Hepatocyte (in vitro differentiated cells): ENCODE measurements at regions not wholly inside any gene's neighbourhood (a gene's known extent, or its start where the extent isn't known, plus 50 kb on each side); places are given as distances from the start of the nearest gene placed in this dataset.

Experiments used
- DNase-seq: peaks from one replicate; pipeline ENCODE4 v3.0.0-alpha.2; 2016; ENCODE audit warnings: low spot score
- H2AFZ ChIP-seq: fragments of 200-600 bp; sonication (generic); 2 replicates; pipeline ENCODE4 v1.6.0; 2016; ENCODE audit warnings: antibody characterized with exemption, mild to moderate bottlenecking
- H3K27ac ChIP-seq: fragments of 200-600 bp; sonication (generic); 2 replicates; pipeline ENCODE4 v1.5.1; 2016; ENCODE audit warnings: mild to moderate bottlenecking
- H3K27me3 ChIP-seq: fragments of 200-600 bp; sonication (generic); 2 replicates; pipeline ENCODE4 v1.6.1; 2016
- H3K36me3 ChIP-seq: fragments of 200-600 bp; sonication (generic); replicated peaks from 2 replicates; pipeline ENCODE4 v1.5.1; 2016; ENCODE audit warnings: low read depth; ENCODE audit not compliant: insufficient read depth
- H3K4me1 ChIP-seq: fragments of 200-600 bp; sonication (generic); 2 replicates; pipeline ENCODE4 v1.5.1; 2016; ENCODE audit warnings: mild to moderate bottlenecking, moderate library complexity; ENCODE audit not compliant: insufficient read depth
- H3K4me2 ChIP-seq: fragments of 200-600 bp; sonication (generic); 2 replicates; pipeline ENCODE4 v1.6.0; 2016
- H3K4me3 ChIP-seq: fragments of 200-600 bp; sonication (generic); 2 replicates; pipeline ENCODE4 v1.5.1; 2016; ENCODE audit warnings: mild to moderate bottlenecking
- H3K79me2 ChIP-seq: fragments of 200-600 bp; sonication (generic); 2 replicates; pipeline ENCODE4 v1.6.0; 2017; ENCODE audit warnings: mild to moderate bottlenecking
- H3K9me2 ChIP-seq: fragments of 200-600 bp; sonication (generic); replicated peaks from 2 replicates; pipeline ENCODE4 v1.6.0; 2017; ENCODE audit warnings: mild to moderate bottlenecking; ENCODE audit not compliant: insufficient read depth
- H3K9me3 ChIP-seq: fragments of 200-600 bp; sonication (generic); 2 replicates; pipeline ENCODE4 v1.5.1; 2016; ENCODE audit warnings: low read depth, mild to moderate bottlenecking
- H4K20me1 ChIP-seq: fragments of 200-600 bp; sonication (generic); 2 replicates; pipeline ENCODE4 v1.6.0; 2016; ENCODE audit warnings: mild to moderate bottlenecking; ENCODE audit not compliant: insufficient read depth, poor library complexity, severe bottlenecking
- EZH2 ChIP-seq: fragments of 200-600 bp; sonication (generic); IDR thresholded peaks from 2 replicates; pipeline ENCODE4 v1.6.1; 2016; ENCODE audit warnings: antibody characterized with exemption, mild to moderate bottlenecking, borderline replicate concordance
- EZH2phosphoT487 ChIP-seq: fragments of 200-600 bp; sonication (generic); IDR thresholded peaks from one replicate; pipeline ENCODE4 v1.6.1; 2018; ENCODE audit warnings: antibody characterized with exemption, mild to moderate bottlenecking, low read depth, moderate library complexity; ENCODE audit not compliant: unreplicated experiment, severe bottlenecking
- WGBS: methylation state at CpG from one replicate; pipeline ENCODE4 v1.1.6; 2016; ENCODE audit warnings: low lambda C conversion rate; ENCODE audit errors: missing lambda C conversion rate; 5-methylcytosine and 5-hydroxymethylcytosine counted together
- TF ChIP-seq, protein P1 (sequence below): fragments of 200-600 bp; sonication (generic); IDR thresholded peaks from 2 replicates; pipeline ENCODE4 v1.5.1; 2016; ENCODE audit warnings: antibody characterized with exemption, mild to moderate bottlenecking; ENCODE audit not compliant: poor library complexity

GRCh38 chr11:96567667-96568066 lies 177.9 kb downstream of the JRKL start:
- Histone ChIP-seq H3K9me2 (no peaks in the 10 kb centered on the region), H4K20me1 (no peaks in the 10 kb centered on the region), H3K36me3 (no peaks in the 10 kb centered on the region), H3K4me1 (no peaks in the 10 kb centered on the region), H3K79me2 (no peaks in the 10 kb centered on the region), H3K27me3 (no peaks in the 10 kb centered on the region), H3K4me2 (peak overlapping the region; percentile 53), H2AFZ (peak overlapping the region; percentile 29), H3K9me3 (no peaks in the 10 kb centered on the region), H3K27ac (no peak overlapping the region), H3K4me3 (no peak overlapping the region)
- TF ChIP-seq EZH2phosphoT487 = no peak
- no peak for TF ChIP-seq EZH2
- TF ChIP-seq, protein P1, sequence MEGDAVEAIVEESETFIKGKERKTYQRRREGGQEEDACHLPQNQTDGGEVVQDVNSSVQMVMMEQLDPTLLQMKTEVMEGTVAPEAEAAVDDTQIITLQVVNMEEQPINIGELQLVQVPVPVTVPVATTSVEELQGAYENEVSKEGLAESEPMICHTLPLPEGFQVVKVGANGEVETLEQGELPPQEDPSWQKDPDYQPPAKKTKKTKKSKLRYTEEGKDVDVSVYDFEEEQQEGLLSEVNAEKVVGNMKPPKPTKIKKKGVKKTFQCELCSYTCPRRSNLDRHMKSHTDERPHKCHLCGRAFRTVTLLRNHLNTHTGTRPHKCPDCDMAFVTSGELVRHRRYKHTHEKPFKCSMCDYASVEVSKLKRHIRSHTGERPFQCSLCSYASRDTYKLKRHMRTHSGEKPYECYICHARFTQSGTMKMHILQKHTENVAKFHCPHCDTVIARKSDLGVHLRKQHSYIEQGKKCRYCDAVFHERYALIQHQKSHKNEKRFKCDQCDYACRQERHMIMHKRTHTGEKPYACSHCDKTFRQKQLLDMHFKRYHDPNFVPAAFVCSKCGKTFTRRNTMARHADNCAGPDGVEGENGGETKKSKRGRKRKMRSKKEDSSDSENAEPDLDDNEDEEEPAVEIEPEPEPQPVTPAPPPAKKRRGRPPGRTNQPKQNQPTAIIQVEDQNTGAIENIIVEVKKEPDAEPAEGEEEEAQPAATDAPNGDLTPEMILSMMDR = no peak
- DNase-seq = no peak
- 46% methylated on average over 3 of the region's 3 CpGs for WGBS

GRCh38 chr11:96576383-96576782 lies 186.6 kb downstream of the JRKL start:
- TF ChIP-seq EZH2 (no peak), EZH2phosphoT487 (no peak)
- TF ChIP-seq, protein P1 = no peak
- no peaks in the 10 kb centered on the region for H3K4me1 ChIP-seq
- no peaks in the 10 kb centered on the region for H4K20me1 ChIP-seq
- H3K27me3 ChIP-seq = no peaks in the 10 kb centered on the region
- no peaks in the 10 kb centered on the region for H3K79me2 ChIP-seq
- H3K4me3 ChIP-seq = no peak overlapping the region
- no peak overlapping the region for H2AFZ ChIP-seq
- H3K36me3 ChIP-seq = no peaks in the 10 kb centered on the region
- no peak for DNase-seq
- 100% methylated on average over 2 of the region's 2 CpGs for WGBS
- no peak overlapping the region for H3K27ac ChIP-seq
- H3K4me2 ChIP-seq = no peak overlapping the region
- H3K9me2 ChIP-seq = no peaks in the 10 kb centered on the region
- H3K9me3 ChIP-seq = no peaks in the 10 kb centered on the region

DNA sequence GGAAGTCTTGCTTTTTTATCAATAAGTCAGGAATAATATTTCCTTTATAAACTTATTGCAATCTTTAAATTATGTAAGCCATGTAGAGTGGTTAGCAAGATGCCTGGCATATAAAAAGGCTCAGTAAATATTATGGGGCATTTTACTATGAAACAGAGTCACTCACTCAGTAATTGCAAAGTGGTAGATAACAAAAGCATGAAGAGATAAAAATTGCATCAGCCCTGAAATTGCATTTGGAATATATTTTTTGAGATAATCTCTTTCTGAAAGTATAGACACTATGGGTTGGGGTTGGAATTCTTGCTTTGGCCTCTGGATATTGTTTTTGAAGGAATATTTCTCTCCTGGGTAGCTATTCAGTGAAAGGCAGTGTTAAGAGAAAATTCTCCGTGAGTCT lies 188.6 kb downstream of the JRKL start:
- H4K20me1 ChIP-seq = no peaks in the 10 kb centered on the region
- H3K4me1 ChIP-seq = no peaks in the 10 kb centered on the region
- no peak for TF ChIP-seq EZH2phosphoT487
- no peak overlapping the region for H2AFZ ChIP-seq
- no peak for DNase-seq
- no peaks in the 10 kb centered on the region for H3K36me3 ChIP-seq
- no peaks in the 10 kb centered on the region for H3K79me2 ChIP-seq
- H3K9me3 ChIP-seq = no peaks in the 10 kb centered on the region
- no peaks in the 10 kb centered on the region for H3K9me2 ChIP-seq
- H3K4me3 ChIP-seq = no peak overlapping the region
- H3K27me3 ChIP-seq = no peaks in the 10 kb centered on the region
- WGBS = 88% methylated on average over 1 of the region's 1 CpG
- no peak overlapping the region for H3K27ac ChIP-seq
- H3K4me2 ChIP-seq = no peak overlapping the region

DNA sequence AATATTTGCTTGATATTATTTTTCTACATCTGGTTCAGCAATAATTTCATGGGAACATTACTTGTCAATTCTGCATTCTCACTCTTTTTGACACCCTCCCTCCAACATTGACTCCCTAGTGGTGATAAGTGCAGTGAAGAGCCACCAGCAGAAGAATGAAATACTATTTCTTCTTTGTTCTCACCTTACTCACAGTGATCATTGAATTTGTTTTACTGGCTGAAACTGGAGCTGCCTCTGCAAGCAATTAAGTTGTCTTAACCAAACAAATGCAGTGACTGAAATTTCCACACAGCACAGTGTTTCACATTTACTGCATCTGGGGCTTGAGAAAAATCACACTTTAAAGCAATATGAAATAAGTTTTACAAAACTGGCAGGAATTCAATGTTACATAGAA lies 189.8 kb downstream of the JRKL start:
- no peaks in the 10 kb centered on the region for H3K27me3 ChIP-seq
- no peak overlapping the region for H3K4me3 ChIP-seq
- no peak for DNase-seq
- H3K79me2 ChIP-seq = no peaks in the 10 kb centered on the region
- H3K27ac ChIP-seq = no peak overlapping the region
- H3K9me2 ChIP-seq = no peaks in the 10 kb centered on the region
- no peak overlapping the region for H3K4me2 ChIP-seq
- peaks cover 5% of the 10 kb centered on the region for H3K9me3 ChIP-seq
- no peaks in the 10 kb centered on the region for H3K36me3 ChIP-seq
- H2AFZ ChIP-seq = no peak overlapping the region
- H3K4me1 ChIP-seq = no peaks in the 10 kb centered on the region
- TF ChIP-seq, protein P1 = no peak
- no peak for TF ChIP-seq EZH2phosphoT487
- no peak for TF ChIP-seq EZH2
- H4K20me1 ChIP-seq = no peaks in the 10 kb centered on the region
